NCI-H82 (cell line): ENCODE measurements at regions not wholly inside any gene's neighbourhood (a gene's known extent, or its start where the extent isn't known, plus 50 kb on each side); places are given as distances from the start of the nearest gene placed in this dataset.
A peak's percentile ranks its signal among the peaks of the same experiment; 100 is the strongest.

Experiments used
- DNase-seq: peaks from one replicate; lab custom pipeline; 2025; lab: John Stamatoyannopoulos, UW

- DNase-seq, result no peak
Observed at GRCh38 chr12:21993438-21993981, 52.3 kb upstream of the ABCC9 start.

GRCh38 chr12:21992823-21993222 is 51.6 kb upstream of the ABCC9 start:
- DNase-seq, result peak; percentile 9

GRCh38 chr12:21991526-21991925 is 50.3 kb upstream of the ABCC9 start:
- no peak for DNase-seq
